Psoas muscle (tissue), 7 donors: ENCODE measurements at regions not wholly inside any gene's neighbourhood (a gene's known extent, or its start where the extent isn't known, plus 50 kb on each side); places are given as distances from the start of the nearest gene placed in this dataset.

Source experiments
- ATAC-seq, 4 donors: fragments of 200-7000 bp; cut with Tn5 transposase; one replicate each; pipeline ENCODE4 v1.9.1; 2020; ENCODE audit warnings: moderate library complexity in 3 of 4, mild to moderate bottlenecking in 2 of 4
- DNase-seq, 2 donors: peaks; one replicate each; pipeline ENCODE4 v3.0.0-alpha.2; 2020
- H3K27ac ChIP-seq: fragments of 200-600 bp; one replicate; pipeline ENCODE4 v1.8.0; 2022
- H3K27me3 ChIP-seq, 3 donors: fragments of 200-600 bp in 1 of 3; one replicate each; pipeline versions ENCODE4 v1.6.1 to v1.8.0; 2013 to 2022; ENCODE audit warnings: low read length in 2 of 3, mild to moderate bottlenecking in 2 of 3, moderate library complexity in 1 of 3; ENCODE audit not compliant: insufficient read depth in 3 of 3
- H3K36me3 ChIP-seq, 2 donors: fragments of 200-600 bp in 1 of 2; one replicate each; pipeline versions ENCODE4 v1.6.1 to v1.8.0; 2013 to 2022; ENCODE audit warnings: low read depth in 1 of 2, mild to moderate bottlenecking in 1 of 2, moderate library complexity in 1 of 2; ENCODE audit not compliant: insufficient read depth in 1 of 2
- H3K4me1 ChIP-seq: fragments of 200-600 bp; one replicate; pipeline ENCODE4 v1.8.0; 2022
- H3K4me3 ChIP-seq: fragments of 200-600 bp; one replicate; pipeline ENCODE4 v1.8.0; 2022; ENCODE audit warnings: mild to moderate bottlenecking
- H3K9me3 ChIP-seq: fragments of 200-600 bp; one replicate; pipeline ENCODE4 v1.8.0; 2022
- CTCF ChIP-seq: fragments of 200-600 bp; IDR thresholded peaks from one replicate; pipeline ENCODE4 v1.8.0; 2022; ENCODE audit warnings: antibody characterized with exemption
- WGBS, 3 donors: extraction: QIAGEN DNeasy Blood & Tissue Kit; methylation state at CpG; one replicate each; pipeline versions ENCODE4 v1.1.6 to v1.1.7; 2013; 5-methylcytosine and 5-hydroxymethylcytosine counted together
- intact Hi-C, 2 donors: fragments of 100-400 bp; cut with DNase I; formaldehyde crosslinking; loops; one replicate each; pipeline versions ENCODE4 v1.11.0 to v1.14.2; 2022
- donor health status: healthy with polysubstance abuse.
- donor health status: DM: no; HTN: no; CAD: no; lungs with moderate emphysema.
- donor health status: Bipolar disorder and iron deficiency.
- donor health status: healthy.
- donor health status: DM: yes; HTN: yes; CAD: no.
- donor health status: DM: no; HTN: no; CAD: no.
- donor health status: DM: yes; HTN: yes; CAD: no.

GRCh38 chr12:127334365-127334764 lies 932.6 kb upstream of the TMEM132C start:
- Histone ChIP-seq H3K4me1 (no peaks in the 10 kb centered on the region), H3K27me3 (peaks cover 0 to 5% (median 0%) of the 10 kb centered on the region in 3 donors), H3K36me3 (no peaks in the 10 kb centered on the region), H3K27ac (no peak overlapping the region), H3K4me3 (no peak overlapping the region), H3K9me3 (no peaks in the 10 kb centered on the region)
- intact Hi-C loops = no loop called here
- WGBS, 3 donors = 64 to 74% (median 65%) methylated on average over 4 of the region's 4 CpGs
- no peak for TF ChIP-seq CTCF
- DNase-seq (no peak), ATAC-seq (no peak)

- Histone ChIP-seq H3K9me3 (no peaks in the 10 kb centered on the region), H3K4me1 (no peaks in the 10 kb centered on the region), H3K27ac (no peak overlapping the region), H3K4me3 (no peak overlapping the region), H3K27me3 (peaks cover 0 to 5% (median 0%) of the 10 kb centered on the region in 3 donors), H3K36me3 (no peaks in the 10 kb centered on the region)
- DNase-seq (no peak), ATAC-seq (no peak)
- intact Hi-C loops = no loop called here
- 18 to 20% (median 20%) methylated on average over 1 of the region's 1 CpG for WGBS, 3 donors
- no peak for TF ChIP-seq CTCF
Measured at GRCh38 chr12:127334912-127335644, 931.9 kb upstream of the TMEM132C start.

- H3K4me3 ChIP-seq = no peak overlapping the region
- H3K4me1 ChIP-seq = no peaks in the 10 kb centered on the region
- DNase-seq (no peak), ATAC-seq (no peak)
- H3K27ac ChIP-seq = no peak overlapping the region
- TF ChIP-seq CTCF = no peak
- no peaks in the 10 kb centered on the region for H3K36me3 ChIP-seq
- intact Hi-C loops = no loop called here
- no peaks in the 10 kb centered on the region for H3K9me3 ChIP-seq
- WGBS, 3 donors = 72 to 76% (median 73%) methylated on average over 1 of the region's 1 CpG
- peaks cover 0 to 5% (median 0%) of the 10 kb centered on the region in 3 donors for H3K27me3 ChIP-seq
Measured at GRCh38 chr12:127336416-127336815, 930.6 kb upstream of the TMEM132C start.

- no peak for ATAC-seq
- Histone ChIP-seq H3K27me3 (peaks cover 0 to 9% (median 0%) of the 10 kb centered on the region in 3 donors), H3K4me3 (no peak overlapping the region), H3K9me3 (no peaks in the 10 kb centered on the region), H3K4me1 (no peaks in the 10 kb centered on the region), H3K27ac (no peak overlapping the region), H3K36me3 (no peaks in the 10 kb centered on the region)
- no peak for TF ChIP-seq CTCF
- WGBS, 3 donors = 67 to 73% (median 72%) methylated on average over 4 of the region's 4 CpGs
- intact Hi-C loops = no loop called here
- no peak for DNase-seq
Measured at GRCh38 chr12:127339065-127339464, 927.9 kb upstream of the TMEM132C start.

GRCh38 chr12:127340381-127340780 lies 926.6 kb upstream of the TMEM132C start:
- Histone ChIP-seq H3K4me1 (no peaks in the 10 kb centered on the region), H3K36me3 (no peaks in the 10 kb centered on the region), H3K27me3 (peaks cover 0 to 9% (median 0%) of the 10 kb centered on the region in 3 donors), H3K4me3 (no peak overlapping the region), H3K9me3 (no peaks in the 10 kb centered on the region), H3K27ac (no peak overlapping the region)
- ATAC-seq (no peak), DNase-seq (no peak)
- 59 to 72% (median 66%) methylated on average over 6 of the region's 6 CpGs for WGBS, 3 donors
- TF ChIP-seq CTCF = no peak
- intact Hi-C loops = no loop called here
